Smooth muscle cell (in vitro differentiated cells): ENCODE measurements at regions not wholly inside any gene's neighbourhood (a gene's known extent, or its start where the extent isn't known, plus 50 kb on each side); places are given as distances from the start of the nearest gene placed in this dataset.

Experiments
- DNase-seq: peaks from one replicate; lab custom pipeline; 2025; ENCODE audit not compliant: unreplicated experiment; lab: John Stamatoyannopoulos, UW
- H2AFZ ChIP-seq: fragments of 200-600 bp; sonication (generic); 2 replicates; pipeline ENCODE4 v1.6.0; 2016; ENCODE audit warnings: antibody characterized with exemption, low read depth, mild to moderate bottlenecking
- H3F3A ChIP-seq: fragments of 200-600 bp; sonication (generic); 2 replicates; pipeline ENCODE4 v1.6.0; 2017; ENCODE audit warnings: antibody characterized with exemption, low read depth
- H3K27ac ChIP-seq: fragments of 200-600 bp; sonication (generic); 2 replicates; pipeline ENCODE4 v1.5.1; 2016; ENCODE audit warnings: low read depth, mild to moderate bottlenecking
- H3K27me3 ChIP-seq: fragments of 200-600 bp; sonication (generic); 2 replicates; pipeline ENCODE4 v1.6.1; 2016; ENCODE audit warnings: low read depth, mild to moderate bottlenecking
- H3K36me3 ChIP-seq: fragments of 200-600 bp; sonication (generic); 2 replicates; pipeline ENCODE4 v1.5.1; 2016; ENCODE audit warnings: low read depth
- H3K4me1 ChIP-seq: fragments of 200-600 bp; sonication (generic); 2 replicates; pipeline ENCODE4 v1.5.1; 2016; ENCODE audit warnings: low read depth
- H3K4me2 ChIP-seq: fragments of 200-600 bp; sonication (generic); 2 replicates; pipeline ENCODE4 v1.6.0; 2016; ENCODE audit warnings: mild to moderate bottlenecking
- H3K4me3 ChIP-seq: fragments of 200-600 bp; sonication (generic); 2 replicates; pipeline ENCODE4 v1.5.1; 2016; ENCODE audit warnings: mild to moderate bottlenecking
- H3K79me2 ChIP-seq: fragments of 200-600 bp; sonication (generic); 2 replicates; pipeline ENCODE4 v1.6.0; 2016; ENCODE audit warnings: low read depth, mild to moderate bottlenecking
- H3K9ac ChIP-seq: fragments of 200-600 bp; sonication (generic); 2 replicates; pipeline ENCODE4 v1.6.0; 2016; ENCODE audit warnings: low read depth
- H3K9me3 ChIP-seq: fragments of 200-600 bp; sonication (generic); replicated peaks from 2 replicates; pipeline ENCODE4 v1.5.1; 2016; ENCODE audit warnings: low read depth
- H4K20me1 ChIP-seq: fragments of 200-600 bp; sonication (generic); 2 replicates; pipeline ENCODE4 v1.6.0; 2016; ENCODE audit warnings: low read depth
- CTCF ChIP-seq: fragments of 200-600 bp; sonication (generic); IDR thresholded peaks from 2 replicates; pipeline ENCODE4 v1.5.1; 2017; ENCODE audit warnings: borderline replicate concordance, mild to moderate bottlenecking, antibody characterized with exemption; ENCODE audit not compliant: insufficient read depth, poor library complexity, severe bottlenecking
- WGBS: methylation state at CpG from one replicate; pipeline ENCODE4 v1.1.7; 2016; ENCODE audit warnings: low lambda C conversion rate; 5-methylcytosine and 5-hydroxymethylcytosine counted together

GRCh38 chr5:155068616-155069100, 55.1 kb downstream of the KIF4B start:
- Histone ChIP-seq H3K4me3 (no peak overlapping the region), H3K79me2 (no peaks in the 10 kb centered on the region), H3K36me3 (no peaks in the 10 kb centered on the region), H4K20me1 (no peaks in the 10 kb centered on the region), H3K4me1 (no peaks in the 10 kb centered on the region), H3K9ac (no peak overlapping the region), H3F3A (no peaks in the 10 kb centered on the region), H2AFZ (no peak overlapping the region), H3K4me2 (no peak overlapping the region), H3K27me3 (no peaks in the 10 kb centered on the region), H3K27ac (no peak overlapping the region), H3K9me3 (no peaks in the 10 kb centered on the region)
- no peak for DNase-seq
- no peak for TF ChIP-seq CTCF
- WGBS: 84% methylated on average over 4 of the region's 4 CpGs

GRCh38 chr5:155069961-155070360, 56.4 kb downstream of the KIF4B start:
- TF ChIP-seq CTCF: no peak
- Histone ChIP-seq H3K27me3 (no peaks in the 10 kb centered on the region), H4K20me1 (no peaks in the 10 kb centered on the region), H3K9ac (no peak overlapping the region), H3K79me2 (no peaks in the 10 kb centered on the region), H2AFZ (no peak overlapping the region), H3K4me2 (no peak overlapping the region), H3K4me1 (no peaks in the 10 kb centered on the region), H3K4me3 (no peak overlapping the region), H3F3A (no peaks in the 10 kb centered on the region), H3K27ac (no peak overlapping the region), H3K36me3 (no peaks in the 10 kb centered on the region), H3K9me3 (no peaks in the 10 kb centered on the region)
- no peak for DNase-seq
- WGBS: 83% methylated on average over 3 of the region's 3 CpGs

- no peak overlapping the region for H3K4me2 ChIP-seq
- H3K9ac ChIP-seq: no peak overlapping the region
- H3F3A ChIP-seq: no peaks in the 10 kb centered on the region
- no peak overlapping the region for H3K27ac ChIP-seq
- no peak for TF ChIP-seq CTCF
- H3K27me3 ChIP-seq: no peaks in the 10 kb centered on the region
- no peak for DNase-seq
- no peaks in the 10 kb centered on the region for H3K4me1 ChIP-seq
- no peaks in the 10 kb centered on the region for H3K36me3 ChIP-seq
- no peaks in the 10 kb centered on the region for H4K20me1 ChIP-seq
- H3K79me2 ChIP-seq: no peaks in the 10 kb centered on the region
- no peaks in the 10 kb centered on the region for H3K9me3 ChIP-seq
- H3K4me3 ChIP-seq: no peak overlapping the region
- no peak overlapping the region for H2AFZ ChIP-seq
Measured at GRCh38 chr5:155070781-155071180, 57.2 kb downstream of the KIF4B start.

- H3K27me3 ChIP-seq: no peaks in the 10 kb centered on the region
- DNase-seq: no peak
- no peak overlapping the region for H3K4me3 ChIP-seq
- H3K4me1 ChIP-seq: peaks cover 4% of the 10 kb centered on the region
- no peak overlapping the region for H3K4me2 ChIP-seq
- no peak overlapping the region for H3K9ac ChIP-seq
- no peaks in the 10 kb centered on the region for H3K36me3 ChIP-seq
- TF ChIP-seq CTCF: no peak
- H3F3A ChIP-seq: no peaks in the 10 kb centered on the region
- H3K79me2 ChIP-seq: no peaks in the 10 kb centered on the region
- no peaks in the 10 kb centered on the region for H4K20me1 ChIP-seq
- 97% methylated on average over 5 of the region's 5 CpGs for WGBS
- H2AFZ ChIP-seq: no peak overlapping the region
- no peaks in the 10 kb centered on the region for H3K9me3 ChIP-seq
- H3K27ac ChIP-seq: no peak overlapping the region
Measured at GRCh38 chr5:155076379-155076778, 62.8 kb downstream of the KIF4B start.
